GM12878 (cell line): ENCODE measurements at regions not wholly inside any gene's neighbourhood (a gene's known extent, or its start where the extent isn't known, plus 50 kb on each side); places are given as distances from the start of the nearest gene placed in this dataset.

Experiments
- ATAC-seq: fragments of 200-7000 bp; cut with Tn5 transposase; 3 replicates; pipeline ENCODE4 v1.9.1; 2020; ENCODE audit warnings: mild to moderate bottlenecking, moderate library complexity
- BruUV-seq: library from RNA; stranded (reverse); fragments of 400-500 nt; replicated peaks from 2 replicates; lab custom pipeline; 2021; lab: Mats Ljungman, UMichigan
- CTCF ChIA-PET: fragments of 300-600 bp; sonication (Branson Sonifier 250); formaldehyde crosslinking; extraction: SDS; loops from one replicate; lab custom pipeline; 2021; ENCODE audit warnings: inconsistent platforms; lab: Yijun Ruan, JAX
- POLR2A ChIA-PET: fragments of 350-600 bp; formaldehyde crosslinking; extraction: SDS; loops from one replicate; lab custom pipeline; 2021; ENCODE audit warnings: inconsistent platforms; lab: Charles Lee
- RAD21 ChIA-PET: fragments of 300-600 bp; sonication (Branson Sonifier 250); formaldehyde crosslinking; loops from one replicate; lab custom pipeline; 2023; ENCODE audit warnings: antibody characterized with exemption; ENCODE audit not compliant: unreplicated experiment; lab: Charles Lee
- SMC1A ChIA-PET: fragments of 300-600 bp; sonication (Branson Sonifier 250); formaldehyde crosslinking; loops from one replicate; lab custom pipeline; 2023; ENCODE audit not compliant: unreplicated experiment, uncharacterized antibody; lab: Charles Lee
- DNase-seq: peaks from one replicate; pipeline ENCODE4 v3.0.0-alpha.2; 2011; ENCODE audit warnings: low read depth, low spot score
- FAIRE-seq: peaks from 3 replicates; lab custom pipeline; 2011; peaks lifted over from hg19 to GRCh38; lab: Jason Lieb, UNC
- H2AFZ ChIP-seq: 2 replicates; pipeline ENCODE4 v1.6.0; 2011; ENCODE audit warnings: low read depth, low read length, control low read depth; ENCODE audit not compliant: control insufficient read depth
- H3K27ac ChIP-seq: 2 replicates; pipeline ENCODE4 v1.5.1; 2011; ENCODE audit warnings: control low read depth; ENCODE audit not compliant: control insufficient read depth, insufficient read depth
- H3K27me3 ChIP-seq, 2 experiments: replicated peaks in 1 of 2; 2 replicates each; pipeline versions ENCODE4 v1.6.0 to v1.6.1; 2011; ENCODE audit warnings: low read length in 1 of 2; ENCODE audit not compliant: control insufficient read depth in 2 of 2, insufficient read depth in 2 of 2
- H3K36me3 ChIP-seq, 2 experiments: 2 replicates each; pipeline ENCODE4 v1.5.1; 2011; ENCODE audit warnings: low read length in 1 of 2; ENCODE audit not compliant: control insufficient read depth in 2 of 2, insufficient read depth in 2 of 2
- H3K4me1 ChIP-seq: 2 replicates; pipeline ENCODE4 v1.6.1; 2011; ENCODE audit warnings: mild to moderate bottlenecking, low read length, moderate library complexity, mixed read lengths; ENCODE audit not compliant: control insufficient read depth, insufficient read depth
- H3K4me2 ChIP-seq: 2 replicates; pipeline ENCODE4 v1.6.0; 2011; ENCODE audit warnings: control low read depth; ENCODE audit not compliant: control insufficient read depth, insufficient read depth
- H3K4me3 ChIP-seq: fragments of 200-600 bp; sonication (generic); 2 replicates; pipeline ENCODE4 v1.5.1; 2016
- H3K79me2 ChIP-seq: 2 replicates; pipeline ENCODE4 v1.6.0; 2011; ENCODE audit warnings: low read length; ENCODE audit not compliant: control insufficient read depth, insufficient read depth
- H3K9ac ChIP-seq: 2 replicates; pipeline ENCODE4 v1.8.0; 2011; ENCODE audit warnings: low read length, control low read depth, mixed read lengths; ENCODE audit not compliant: control insufficient read depth, insufficient read depth
- H3K9me3 ChIP-seq: replicated peaks from 3 replicates; pipeline ENCODE4 v1.5.1; 2011; ENCODE audit warnings: mild to moderate bottlenecking, low read length; ENCODE audit not compliant: control insufficient read depth, insufficient read depth
- H4K20me1 ChIP-seq: 2 replicates; pipeline ENCODE4 v1.6.0; 2011; ENCODE audit not compliant: control insufficient read depth, insufficient read depth
- BHLHE40 ChIP-seq, 2 experiments: fragments of 450-650 bp in 1 of 2; IDR thresholded peaks; 2 replicates each; pipeline ENCODE4 v1.6.1; 2011 to 2017; ENCODE audit warnings: low read depth in 2 of 2, borderline replicate concordance in 1 of 2, improper control_type of control experiment in 1 of 2, low read length in 1 of 2, mild to moderate bottlenecking in 1 of 2
- ETV6 ChIP-seq, 2 experiments: fragments of 450-650 bp in 1 of 2; IDR thresholded peaks in 1 of 2; conservative IDR thresholded peaks in 1 of 2; 2 replicates each; pipeline ENCODE4 v1.6.1; 2014; ENCODE audit warnings: antibody characterized with exemption in 1 of 2, borderline replicate concordance in 1 of 2, low read depth in 1 of 2, mild to moderate bottlenecking in 1 of 2, moderate library complexity in 1 of 2
- FOS ChIP-seq: IDR thresholded peaks from 3 replicates; pipeline ENCODE4 v1.6.1; 2011; ENCODE audit warnings: borderline replicate concordance; ENCODE audit not compliant: insufficient read length; ENCODE audit errors: extremely low read depth
- FOXK2 ChIP-seq: fragments of 450-650 bp; IDR thresholded peaks from 2 replicates; pipeline ENCODE4 v1.6.1; 2017; ENCODE audit warnings: mild to moderate bottlenecking, moderate library complexity
- IKZF2 ChIP-seq, 2 experiments: fragments of 450-650 bp; IDR thresholded peaks; 2 replicates each; pipeline ENCODE4 v1.6.1; 2017; ENCODE audit warnings: mild to moderate bottlenecking in 2 of 2, moderate library complexity in 2 of 2
- MEF2B ChIP-seq: fragments of 450-650 bp; IDR thresholded peaks from 2 replicates; pipeline ENCODE4 v1.6.1; 2018; ENCODE audit warnings: mild to moderate bottlenecking, moderate library complexity; ENCODE audit not compliant: partially characterized antibody, poor library complexity, severe bottlenecking
- MYB ChIP-seq: fragments of 150-350 bp; IDR thresholded peaks from 2 replicates; pipeline ENCODE4 v1.6.1; 2014; ENCODE audit warnings: mild to moderate bottlenecking, low read depth, low read length, borderline replicate concordance
- NKRF ChIP-seq: fragments of 450-650 bp; conservative IDR thresholded peaks from 2 replicates; pipeline ENCODE4 v1.6.1; 2017; ENCODE audit warnings: mild to moderate bottlenecking, moderate library complexity
- NR2C1 ChIP-seq: fragments of 450-650 bp; IDR thresholded peaks from 2 replicates; pipeline ENCODE4 v1.6.1; 2017; ENCODE audit warnings: antibody characterized with exemption, mild to moderate bottlenecking, moderate library complexity
- PKNOX1 ChIP-seq: fragments of 450-650 bp; IDR thresholded peaks from 2 replicates; pipeline ENCODE4 v1.6.1; 2016; ENCODE audit warnings: mild to moderate bottlenecking
- PML ChIP-seq: IDR thresholded peaks from 2 replicates; pipeline ENCODE4 v1.6.1; 2012; ENCODE audit warnings: low read length, inconsistent platforms
- POLR2AphosphoS5 ChIP-seq: IDR thresholded peaks from 2 replicates; pipeline ENCODE4 v1.6.1; 2011; ENCODE audit warnings: mild to moderate bottlenecking, low read length, inconsistent platforms
- RBBP5 ChIP-seq: fragments of 200-600 bp; sonication (generic); conservative IDR thresholded peaks from 2 replicates; pipeline ENCODE4 v1.6.1; 2016
- SMARCA5 ChIP-seq: fragments of 450-650 bp; IDR thresholded peaks from 2 replicates; pipeline ENCODE4 v1.6.1; 2017; ENCODE audit warnings: mild to moderate bottlenecking
- ZBED1 ChIP-seq: IDR thresholded peaks from 2 replicates; pipeline ENCODE4 v1.6.1; 2016; ENCODE audit warnings: borderline replicate concordance
- in situ Hi-C: fragments of 300-500 bp; cut with MboI; formaldehyde crosslinking; loops from 9 replicates; pipeline ENCODE4 v1.14.3; 2018; ENCODE audit warnings: mixed read lengths
- intact Hi-C: fragments of 100-400 bp; cut with micrococcal nuclease; formaldehyde crosslinking; loops from one replicate; pipeline ENCODE4 v1.14.2; 2022; ENCODE audit not compliant: unreplicated experiment
- TF ChIP-seq, protein P1 (sequence below): IDR thresholded peaks from 2 replicates; pipeline ENCODE4 v1.6.1; 2012; ENCODE audit warnings: improper control_type of control experiment, low read depth, low read length; ENCODE audit not compliant: insufficient replicate concordance

DNA sequence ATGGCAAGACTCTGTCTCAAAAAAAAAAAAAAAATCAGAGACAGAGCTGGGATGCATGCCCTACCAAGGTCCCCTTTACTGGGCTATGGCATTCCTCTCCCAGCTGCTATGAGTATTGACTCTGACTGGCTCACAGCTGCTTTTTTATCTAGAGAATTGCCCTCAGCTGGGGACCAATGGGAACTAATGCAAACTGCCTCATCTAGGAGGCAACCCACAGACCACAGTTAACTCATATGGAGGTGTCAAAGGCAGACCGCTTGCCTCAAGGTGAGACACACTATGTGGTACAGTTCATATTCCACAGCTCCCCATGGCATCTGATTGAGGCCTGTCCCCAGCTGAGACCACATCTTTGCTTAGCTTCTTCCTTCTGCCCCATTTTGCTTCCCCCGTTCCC, 183.5 kb upstream of the EOMES start (continued):
- no peak for TF ChIP-seq NKRF
- no peak for TF ChIP-seq PKNOX1
- TF ChIP-seq POLR2AphosphoS5 = no peak
- TF ChIP-seq IKZF2 (IDR thresholded peaks at IDR 0.05) = peak; percentile 28 to 32; a peak in 2 of 4 replicates

- in situ Hi-C loops (no loop called here), intact Hi-C loops (no loop called here)
- ChIA-PET SMC1A (interaction anchor here (0.9 to 6.4 kb wide), 3 partner anchors 9 to 20 kb away, joined by 3 to 30 read pairs (median 6); no protein-coding TSS in a partner anchor), RAD21 (interaction anchor here (0.9 kb wide), 1 partner anchor 24 kb away, joined by 3 read pairs; no protein-coding TSS in a partner anchor), CTCF (interaction anchor here (0.6 to 1.7 kb wide), 3 partner anchors 10 to 101 kb away, joined by 3 read pairs; no protein-coding TSS in a partner anchor), POLR2A (interaction anchor here (1.1 kb wide), 1 partner anchor 102 kb away, joined by 3 read pairs; no protein-coding TSS in a partner anchor)
- Histone ChIP-seq H3K4me3 (no peak overlapping the region), H3K4me2 (no peak overlapping the region), H3K27ac (no peak overlapping the region), H3K4me1 (no peaks in the 10 kb centered on the region), H3K9ac (no peak overlapping the region), H3K79me2 (no peaks in the 10 kb centered on the region), H4K20me1 (no peaks in the 10 kb centered on the region), H3K36me3 (no peaks in the 10 kb centered on the region), H3K27me3 (no peaks in the 10 kb centered on the region), H3K9me3 (no peaks in the 10 kb centered on the region), H2AFZ (no peak overlapping the region)
- no peak for FAIRE-seq
- BruUV-seq = no TSS peak
- DNase-seq = no peak
- ATAC-seq = no peak
- TF ChIP-seq, protein P1, sequence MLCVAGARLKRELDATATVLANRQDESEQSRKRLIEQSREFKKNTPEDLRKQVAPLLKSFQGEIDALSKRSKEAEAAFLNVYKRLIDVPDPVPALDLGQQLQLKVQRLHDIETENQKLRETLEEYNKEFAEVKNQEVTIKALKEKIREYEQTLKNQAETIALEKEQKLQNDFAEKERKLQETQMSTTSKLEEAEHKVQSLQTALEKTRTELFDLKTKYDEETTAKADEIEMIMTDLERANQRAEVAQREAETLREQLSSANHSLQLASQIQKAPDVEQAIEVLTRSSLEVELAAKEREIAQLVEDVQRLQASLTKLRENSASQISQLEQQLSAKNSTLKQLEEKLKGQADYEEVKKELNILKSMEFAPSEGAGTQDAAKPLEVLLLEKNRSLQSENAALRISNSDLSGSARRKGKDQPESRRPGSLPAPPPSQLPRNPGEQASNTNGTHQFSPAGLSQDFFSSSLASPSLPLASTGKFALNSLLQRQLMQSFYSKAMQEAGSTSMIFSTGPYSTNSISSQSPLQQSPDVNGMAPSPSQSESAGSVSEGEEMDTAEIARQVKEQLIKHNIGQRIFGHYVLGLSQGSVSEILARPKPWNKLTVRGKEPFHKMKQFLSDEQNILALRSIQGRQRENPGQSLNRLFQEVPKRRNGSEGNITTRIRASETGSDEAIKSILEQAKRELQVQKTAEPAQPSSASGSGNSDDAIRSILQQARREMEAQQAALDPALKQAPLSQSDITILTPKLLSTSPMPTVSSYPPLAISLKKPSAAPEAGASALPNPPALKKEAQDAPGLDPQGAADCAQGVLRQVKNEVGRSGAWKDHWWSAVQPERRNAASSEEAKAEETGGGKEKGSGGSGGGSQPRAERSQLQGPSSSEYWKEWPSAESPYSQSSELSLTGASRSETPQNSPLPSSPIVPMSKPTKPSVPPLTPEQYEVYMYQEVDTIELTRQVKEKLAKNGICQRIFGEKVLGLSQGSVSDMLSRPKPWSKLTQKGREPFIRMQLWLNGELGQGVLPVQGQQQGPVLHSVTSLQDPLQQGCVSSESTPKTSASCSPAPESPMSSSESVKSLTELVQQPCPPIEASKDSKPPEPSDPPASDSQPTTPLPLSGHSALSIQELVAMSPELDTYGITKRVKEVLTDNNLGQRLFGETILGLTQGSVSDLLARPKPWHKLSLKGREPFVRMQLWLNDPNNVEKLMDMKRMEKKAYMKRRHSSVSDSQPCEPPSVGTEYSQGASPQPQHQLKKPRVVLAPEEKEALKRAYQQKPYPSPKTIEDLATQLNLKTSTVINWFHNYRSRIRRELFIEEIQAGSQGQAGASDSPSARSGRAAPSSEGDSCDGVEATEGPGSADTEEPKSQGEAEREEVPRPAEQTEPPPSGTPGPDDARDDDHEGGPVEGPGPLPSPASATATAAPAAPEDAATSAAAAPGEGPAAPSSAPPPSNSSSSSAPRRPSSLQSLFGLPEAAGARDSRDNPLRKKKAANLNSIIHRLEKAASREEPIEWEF = no peak
- TF ChIP-seq NR2C1 (no peak), ETV6 (conservative IDR thresholded peaks at IDR 0.05 in 1 of 2, IDR thresholded peaks at IDR 0.05 in 1 of 2; ENCODE audit: borderline replicate concordance in 1 of 2, low read depth in 1 of 2) (no peak), SMARCA5 (no peak), FOS (no peak), RBBP5 (no peak), FOXK2 (no peak), IKZF2 (IDR thresholded peaks at IDR 0.05) (no peak), BHLHE40 (IDR thresholded peaks at IDR 0.05; ENCODE audit: borderline replicate concordance in 1 of 2, low read depth in 2 of 2, low read length in 1 of 2) (no peak), MEF2B (no peak), ZBED1 (no peak), PML (no peak), MYB (no peak)
Observed at GRCh38 chr3:27907148-27907547, 185.0 kb upstream of the EOMES start.
